Neural crest cell (in vitro differentiated cells): ENCODE measurements at regions not wholly inside any gene's neighbourhood (a gene's known extent, or its start where the extent isn't known, plus 50 kb on each side); places are given as distances from the start of the nearest gene placed in this dataset.

ENCODE experiments used
- DNase-seq: peaks from one replicate; pipeline ENCODE4 v3.0.0; 2021; ENCODE audit warnings: low read depth, mixed read lengths, low spot score
- H3K27ac Mint-ChIP-seq: one replicate; pipeline ENCODE4 v1.8.0; 2021; ENCODE audit warnings: mild to moderate bottlenecking, mixed read lengths; ENCODE audit not compliant: unreplicated experiment
- H3K27me3 Mint-ChIP-seq: 2 replicates; pipeline ENCODE4 v1.8.0; 2021; ENCODE audit warnings: low read depth, mild to moderate bottlenecking, mixed read lengths
- H3K36me3 Mint-ChIP-seq: 2 replicates; pipeline ENCODE4 v1.8.0; 2021; ENCODE audit warnings: low read depth, mild to moderate bottlenecking, mixed read lengths
- H3K4me1 Mint-ChIP-seq: 2 replicates; pipeline ENCODE4 v1.8.0; 2021; ENCODE audit warnings: mixed read lengths
- H3K4me3 Mint-ChIP-seq: one replicate; pipeline ENCODE4 v1.8.0; 2021; ENCODE audit warnings: mild to moderate bottlenecking, mixed read lengths
- H3K9me3 Mint-ChIP-seq: 2 replicates; pipeline ENCODE4 v1.8.0; 2021; ENCODE audit warnings: mixed read lengths
- TF ChIP-seq, protein P1 (sequence below): fragments of 200-600 bp; sonication (generic); conservative IDR thresholded peaks from 2 replicates; pipeline ENCODE4 v1.5.0; 2021; ENCODE audit warnings: antibody characterized with exemption, mild to moderate bottlenecking

- peak; percentile 66 for DNase-seq
- Mint-ChIP-seq H3K4me3 (no peak overlapping the region), H3K27ac (no peak overlapping the region), H3K9me3 (no peaks in the 10 kb centered on the region), H3K27me3 (no peaks in the 10 kb centered on the region), H3K36me3 (no peaks in the 10 kb centered on the region), H3K4me1 (peaks cover 18% of the 10 kb centered on the region)
- TF ChIP-seq, protein P1, sequence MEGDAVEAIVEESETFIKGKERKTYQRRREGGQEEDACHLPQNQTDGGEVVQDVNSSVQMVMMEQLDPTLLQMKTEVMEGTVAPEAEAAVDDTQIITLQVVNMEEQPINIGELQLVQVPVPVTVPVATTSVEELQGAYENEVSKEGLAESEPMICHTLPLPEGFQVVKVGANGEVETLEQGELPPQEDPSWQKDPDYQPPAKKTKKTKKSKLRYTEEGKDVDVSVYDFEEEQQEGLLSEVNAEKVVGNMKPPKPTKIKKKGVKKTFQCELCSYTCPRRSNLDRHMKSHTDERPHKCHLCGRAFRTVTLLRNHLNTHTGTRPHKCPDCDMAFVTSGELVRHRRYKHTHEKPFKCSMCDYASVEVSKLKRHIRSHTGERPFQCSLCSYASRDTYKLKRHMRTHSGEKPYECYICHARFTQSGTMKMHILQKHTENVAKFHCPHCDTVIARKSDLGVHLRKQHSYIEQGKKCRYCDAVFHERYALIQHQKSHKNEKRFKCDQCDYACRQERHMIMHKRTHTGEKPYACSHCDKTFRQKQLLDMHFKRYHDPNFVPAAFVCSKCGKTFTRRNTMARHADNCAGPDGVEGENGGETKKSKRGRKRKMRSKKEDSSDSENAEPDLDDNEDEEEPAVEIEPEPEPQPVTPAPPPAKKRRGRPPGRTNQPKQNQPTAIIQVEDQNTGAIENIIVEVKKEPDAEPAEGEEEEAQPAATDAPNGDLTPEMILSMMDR: peak; percentile 97
Measured at GRCh38 chr2:47272031-47272864, 95.9 kb upstream of the CALM2 start.

DNA sequence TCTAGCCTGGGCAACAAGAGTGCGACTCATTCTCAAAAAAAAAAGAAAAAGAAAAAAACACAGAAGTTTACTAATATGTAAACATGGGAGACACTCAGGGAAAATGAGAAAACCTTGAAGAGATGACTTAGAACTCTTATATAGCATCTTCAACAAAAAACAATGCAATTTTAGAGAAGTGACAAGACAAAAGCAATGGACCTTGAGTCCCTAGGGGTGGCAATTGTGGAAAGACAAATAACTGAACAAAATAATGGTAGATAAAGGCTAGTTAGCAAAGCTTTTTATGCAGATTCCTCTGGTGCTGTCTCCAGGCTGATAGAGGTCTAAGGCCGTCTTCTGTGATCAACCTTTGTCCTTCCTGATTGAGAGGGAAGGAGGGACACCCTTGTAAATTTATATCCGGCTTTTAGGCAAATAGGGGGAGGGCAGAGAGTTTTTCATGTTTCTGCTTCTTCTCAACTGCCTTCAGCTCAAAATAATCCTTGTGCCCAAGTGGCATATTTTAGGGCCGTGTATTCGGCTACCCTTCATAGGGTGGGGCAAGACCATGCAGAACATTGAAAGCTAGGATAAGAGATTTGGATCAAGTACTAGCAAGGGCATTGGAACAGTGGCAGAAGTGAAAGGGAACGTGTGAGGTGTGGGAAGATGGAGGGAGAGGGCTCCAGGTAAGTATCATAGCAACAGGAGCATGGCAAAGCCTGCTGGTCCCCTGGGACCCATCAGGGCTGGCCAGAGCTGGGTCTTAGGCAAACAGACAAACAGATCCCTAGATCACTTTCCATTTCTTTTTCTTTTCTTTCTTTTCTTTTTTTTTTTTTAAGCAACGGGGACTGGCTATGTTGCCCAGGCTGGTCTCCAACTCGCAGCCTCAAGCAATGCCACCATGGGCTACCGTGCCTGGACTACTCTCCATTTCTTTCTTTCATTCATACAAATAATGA lies 95.0 kb upstream of the CALM2 start:
- Mint-ChIP-seq H3K27me3 (no peaks in the 10 kb centered on the region), H3K36me3 (no peaks in the 10 kb centered on the region), H3K9me3 (no peaks in the 10 kb centered on the region), H3K27ac (no peak overlapping the region), H3K4me3 (no peak overlapping the region), H3K4me1 (peaks cover 18% of the 10 kb centered on the region)
- DNase-seq: no peak
- TF ChIP-seq, protein P1: no peak

DNA sequence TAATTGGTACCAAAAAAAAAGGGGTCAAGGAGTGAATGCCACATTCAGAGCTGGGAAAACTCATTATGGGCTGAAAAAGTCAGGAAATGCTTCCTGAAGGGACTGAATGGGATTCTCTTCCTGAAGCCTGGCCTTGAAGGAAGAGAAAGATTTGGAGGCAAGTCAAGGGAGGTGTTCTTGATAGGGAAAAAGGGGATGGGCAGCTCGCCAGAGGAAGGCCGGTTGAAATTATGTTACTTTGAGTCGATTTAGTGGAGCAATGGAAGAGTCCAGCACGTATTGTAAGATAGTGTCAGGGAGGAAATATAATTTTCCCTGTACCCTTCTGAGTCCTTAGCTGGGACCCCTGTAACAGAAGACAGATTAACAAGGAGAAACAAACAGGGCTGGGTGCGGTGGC lies 94.1 kb upstream of the CALM2 start:
- peaks cover 24% of the 10 kb centered on the region for H3K4me1 Mint-ChIP-seq
- H3K27ac Mint-ChIP-seq: peak overlapping the region; percentile 0
- DNase-seq: no peak

DNA sequence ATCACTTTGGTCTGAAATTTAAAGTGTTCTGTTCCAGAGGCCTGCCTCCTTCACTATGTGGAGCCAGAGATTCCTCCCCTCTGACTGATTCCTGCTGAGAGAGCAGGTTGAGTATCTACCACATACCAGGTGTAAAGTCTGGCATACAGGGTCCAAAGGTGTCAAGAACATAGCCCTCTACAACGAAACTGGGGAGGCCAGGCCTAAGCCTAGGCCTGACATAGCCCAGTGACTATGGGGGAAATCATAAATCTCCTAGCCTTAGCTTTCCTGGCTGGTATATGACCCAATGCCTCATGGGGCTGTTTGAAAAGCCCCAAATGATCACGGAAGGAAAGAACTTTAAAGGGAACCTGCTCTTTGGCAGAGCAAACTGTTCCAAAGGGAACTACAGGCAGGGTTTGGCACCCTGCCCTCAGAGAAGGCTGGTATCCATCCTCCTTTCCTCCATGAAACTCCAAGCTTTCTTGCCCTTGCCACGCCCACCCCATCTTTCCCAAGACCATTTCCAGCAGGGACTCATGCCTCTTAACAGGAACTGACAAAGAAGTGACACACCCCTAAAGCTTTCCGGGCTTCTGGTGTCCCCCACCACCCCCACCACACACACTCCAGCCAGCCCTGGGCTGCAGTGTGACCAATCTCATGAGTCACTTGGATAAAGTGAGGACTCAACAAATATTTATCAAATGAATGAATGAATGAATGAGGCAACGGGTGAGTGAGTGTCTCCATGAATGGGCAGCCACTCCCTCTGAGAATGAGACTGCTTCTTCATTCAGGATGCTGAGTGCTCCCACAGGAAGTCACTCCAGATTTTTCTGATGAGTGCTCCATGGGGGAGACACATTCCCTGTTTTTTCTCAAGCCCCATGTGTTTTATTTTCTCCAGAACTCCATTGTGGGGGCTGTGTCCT lies 93.3 kb upstream of the CALM2 start:
- H3K36me3 Mint-ChIP-seq: no peaks in the 10 kb centered on the region
- H3K27ac Mint-ChIP-seq: peak overlapping the region; percentile 28
- TF ChIP-seq, protein P1: no peak
- H3K9me3 Mint-ChIP-seq: no peaks in the 10 kb centered on the region
- no peak overlapping the region for H3K4me3 Mint-ChIP-seq
- H3K4me1 Mint-ChIP-seq: peaks cover 28% of the 10 kb centered on the region
- DNase-seq: no peak
- no peaks in the 10 kb centered on the region for H3K27me3 Mint-ChIP-seq

More for the DNA sequence above, 94.1 kb upstream of the CALM2 start:
- H3K9me3 Mint-ChIP-seq: no peaks in the 10 kb centered on the region
- H3K36me3 Mint-ChIP-seq: no peaks in the 10 kb centered on the region
- TF ChIP-seq, protein P1: no peak
- H3K27me3 Mint-ChIP-seq: no peaks in the 10 kb centered on the region
- no peak overlapping the region for H3K4me3 Mint-ChIP-seq

DNA sequence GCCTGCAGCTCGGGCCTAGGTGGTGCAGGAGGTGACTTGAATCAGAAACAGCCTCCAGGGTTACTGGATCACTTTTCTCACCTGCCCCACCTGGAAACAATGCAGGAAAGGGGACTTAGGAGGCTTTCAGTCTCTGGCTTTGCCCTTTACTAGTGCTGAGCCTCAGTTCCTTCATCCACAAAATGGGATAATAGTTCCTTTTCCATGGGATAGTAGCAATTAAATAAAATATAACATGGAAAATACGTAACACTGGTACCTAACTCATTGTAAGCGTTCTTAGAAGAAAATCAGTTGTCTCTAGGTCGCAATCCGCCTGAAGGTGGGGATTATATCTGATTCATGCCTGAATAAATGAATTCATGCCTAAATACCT lies 91.4 kb upstream of the CALM2 start:
- no peaks in the 10 kb centered on the region for H3K27me3 Mint-ChIP-seq
- no peak overlapping the region for H3K27ac Mint-ChIP-seq
- DNase-seq: no peak
- no peak overlapping the region for H3K4me3 Mint-ChIP-seq
- H3K36me3 Mint-ChIP-seq: no peaks in the 10 kb centered on the region
- peaks cover 25% of the 10 kb centered on the region for H3K4me1 Mint-ChIP-seq
- TF ChIP-seq, protein P1: no peak
- H3K9me3 Mint-ChIP-seq: no peaks in the 10 kb centered on the region
